Glutamatergic neuron (in vitro differentiated cells): ENCODE measurements at regions not wholly inside any gene's neighbourhood (a gene's known extent, or its start where the extent isn't known, plus 50 kb on each side); places are given as distances from the start of the nearest gene placed in this dataset.
A peak's percentile ranks its signal among the peaks of the same experiment; 100 is the strongest.
"Not testable (repeated sequence)": the region's sequence is repeated elsewhere in the genome, so short reads cannot be mapped to it uniquely, and the experiment has no call there.

Experiments
- DNase-seq: peaks from one replicate; pipeline ENCODE4 v3.0.0; 2022
- H3K27ac Mint-ChIP-seq: one replicate; pipeline ENCODE4 v1.8.0; 2020; ENCODE audit warnings: mild to moderate bottlenecking, mixed read lengths, inconsistent platforms; ENCODE audit not compliant: unreplicated experiment
- H3K27me3 Mint-ChIP-seq: one replicate; pipeline ENCODE4 v1.8.0; 2020; ENCODE audit warnings: mild to moderate bottlenecking, moderate library complexity, mixed read lengths, inconsistent platforms; ENCODE audit not compliant: unreplicated experiment
- H3K36me3 Mint-ChIP-seq: one replicate; pipeline ENCODE4 v1.8.0; 2020; ENCODE audit warnings: mild to moderate bottlenecking, mixed read lengths, inconsistent platforms; ENCODE audit not compliant: unreplicated experiment
- H3K4me1 Mint-ChIP-seq: one replicate; pipeline ENCODE4 v1.8.0; 2020; ENCODE audit warnings: mild to moderate bottlenecking, low read depth, mixed read lengths, inconsistent platforms; ENCODE audit not compliant: unreplicated experiment
- H3K4me3 Mint-ChIP-seq: one replicate; pipeline ENCODE4 v1.8.0; 2020; ENCODE audit warnings: mild to moderate bottlenecking, mixed read lengths, inconsistent platforms; ENCODE audit not compliant: unreplicated experiment
- H3K9me3 Mint-ChIP-seq: one replicate; pipeline ENCODE4 v1.8.0; 2020; ENCODE audit warnings: mild to moderate bottlenecking, moderate library complexity, mixed read lengths, inconsistent platforms; ENCODE audit not compliant: unreplicated experiment
- TF ChIP-seq, protein P1 (sequence below): fragments of 200-600 bp; sonication (generic); IDR thresholded peaks from one replicate; pipeline ENCODE4 v1.5.0; 2021; ENCODE audit not compliant: partially characterized antibody, unreplicated experiment

DNA sequence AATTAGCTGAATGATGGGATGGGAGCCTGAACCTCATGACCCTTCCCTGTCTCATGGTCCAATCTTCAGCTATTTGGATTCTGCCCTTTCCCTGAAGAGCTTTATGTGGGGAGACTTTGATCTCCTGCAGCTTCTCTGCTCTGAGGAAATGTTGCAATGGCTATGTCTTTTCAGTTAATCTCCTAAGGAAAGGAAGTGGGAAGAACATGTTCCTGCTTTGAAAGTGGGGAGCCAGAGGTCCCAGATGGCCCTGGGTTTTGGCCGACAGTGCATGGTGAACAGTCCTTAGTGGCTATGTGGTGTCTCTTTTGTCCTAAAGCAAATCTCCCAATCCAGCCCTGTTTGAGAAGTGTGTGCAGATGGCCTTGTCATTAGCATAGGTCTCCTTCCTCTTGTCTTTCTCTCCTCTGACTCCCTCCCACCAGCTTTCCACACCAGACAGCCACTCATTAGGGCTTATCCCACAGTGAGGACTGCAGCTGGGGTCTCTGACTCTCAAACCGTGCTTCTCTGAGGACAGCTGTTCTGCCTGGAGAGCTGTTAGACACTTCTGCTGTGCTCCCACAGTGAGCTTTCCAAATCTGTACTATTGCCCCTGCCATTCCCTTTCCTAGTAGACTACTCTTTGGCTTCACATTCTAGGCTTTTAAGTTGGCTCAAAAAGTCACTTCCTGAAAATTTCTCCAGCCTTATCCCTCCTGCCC, 365.8 kb upstream of the UMPS start:
- peaks cover 14% of the 10 kb centered on the region for H3K27me3 Mint-ChIP-seq
- H3K4me3 Mint-ChIP-seq: peak overlapping the region; percentile 69
- TF ChIP-seq, protein P1, sequence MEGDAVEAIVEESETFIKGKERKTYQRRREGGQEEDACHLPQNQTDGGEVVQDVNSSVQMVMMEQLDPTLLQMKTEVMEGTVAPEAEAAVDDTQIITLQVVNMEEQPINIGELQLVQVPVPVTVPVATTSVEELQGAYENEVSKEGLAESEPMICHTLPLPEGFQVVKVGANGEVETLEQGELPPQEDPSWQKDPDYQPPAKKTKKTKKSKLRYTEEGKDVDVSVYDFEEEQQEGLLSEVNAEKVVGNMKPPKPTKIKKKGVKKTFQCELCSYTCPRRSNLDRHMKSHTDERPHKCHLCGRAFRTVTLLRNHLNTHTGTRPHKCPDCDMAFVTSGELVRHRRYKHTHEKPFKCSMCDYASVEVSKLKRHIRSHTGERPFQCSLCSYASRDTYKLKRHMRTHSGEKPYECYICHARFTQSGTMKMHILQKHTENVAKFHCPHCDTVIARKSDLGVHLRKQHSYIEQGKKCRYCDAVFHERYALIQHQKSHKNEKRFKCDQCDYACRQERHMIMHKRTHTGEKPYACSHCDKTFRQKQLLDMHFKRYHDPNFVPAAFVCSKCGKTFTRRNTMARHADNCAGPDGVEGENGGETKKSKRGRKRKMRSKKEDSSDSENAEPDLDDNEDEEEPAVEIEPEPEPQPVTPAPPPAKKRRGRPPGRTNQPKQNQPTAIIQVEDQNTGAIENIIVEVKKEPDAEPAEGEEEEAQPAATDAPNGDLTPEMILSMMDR: no peak
- peak; percentile 43 for DNase-seq
- H3K36me3 Mint-ChIP-seq: peaks cover 11% of the 10 kb centered on the region
- H3K27ac Mint-ChIP-seq: peak overlapping the region; percentile 95
- H3K4me1 Mint-ChIP-seq: peaks cover 38% of the 10 kb centered on the region
- H3K9me3 Mint-ChIP-seq: peaks cover 30% of the 10 kb centered on the region

- Mint-ChIP-seq H3K36me3 (peaks cover 25% of the 10 kb centered on the region), H3K27me3 (peaks cover 14% of the 10 kb centered on the region), H3K9me3 (peaks cover 26% of the 10 kb centered on the region), H3K4me1 (peaks cover 29% of the 10 kb centered on the region)
- not testable (repeated sequence) for H3K4me3 Mint-ChIP-seq, H3K27ac Mint-ChIP-seq, DNase-seq
Measured at GRCh38 chr3:124366655-124367054, 363.6 kb upstream of the UMPS start.

DNA sequence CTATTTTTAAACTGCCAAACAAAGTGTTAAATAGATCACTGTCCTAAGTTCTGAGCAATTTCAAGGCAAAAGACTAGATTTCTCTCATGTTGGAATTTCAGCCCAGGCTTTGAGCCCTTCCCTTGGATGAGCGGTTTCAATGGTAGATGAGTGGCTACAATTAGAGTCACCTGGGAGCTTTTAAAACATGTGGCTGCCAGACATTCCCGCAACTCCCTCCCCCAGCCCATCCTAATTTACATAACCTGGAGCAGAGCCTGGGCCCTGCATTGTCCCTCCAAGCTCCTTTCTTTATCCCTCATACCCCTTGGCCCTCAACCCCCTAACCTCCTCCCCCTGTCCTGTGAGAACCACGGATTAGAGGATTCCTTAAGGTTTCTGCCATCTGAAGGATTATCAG, 357.5 kb upstream of the UMPS start:
- peaks cover 18% of the 10 kb centered on the region for H3K9me3 Mint-ChIP-seq
- peaks cover 20% of the 10 kb centered on the region for H3K36me3 Mint-ChIP-seq
- peak overlapping the region; percentile 45 for H3K27ac Mint-ChIP-seq
- no peak for DNase-seq
- TF ChIP-seq, protein P1: no peak
- H3K4me1 Mint-ChIP-seq: peaks cover 37% of the 10 kb centered on the region
- peaks cover 9% of the 10 kb centered on the region for H3K27me3 Mint-ChIP-seq
- H3K4me3 Mint-ChIP-seq: no peak overlapping the region

- H3K27ac Mint-ChIP-seq: no peak overlapping the region
- H3K9me3 Mint-ChIP-seq: peaks cover 18% of the 10 kb centered on the region
Measured at GRCh38 chr3:124373524-124373923, 356.7 kb upstream of the UMPS start.

GRCh38 chr3:124374583-124374982, 355.7 kb upstream of the UMPS start:
- no peak overlapping the region for H3K4me3 Mint-ChIP-seq
- H3K27ac Mint-ChIP-seq: no peak overlapping the region
- TF ChIP-seq, protein P1: no peak
- peaks cover 37% of the 10 kb centered on the region for H3K4me1 Mint-ChIP-seq
- H3K27me3 Mint-ChIP-seq: peaks cover 6% of the 10 kb centered on the region
- no peak for DNase-seq
- H3K36me3 Mint-ChIP-seq: peaks cover 13% of the 10 kb centered on the region
- H3K9me3 Mint-ChIP-seq: peaks cover 12% of the 10 kb centered on the region

More at GRCh38 chr3:124373524-124373923, 356.7 kb upstream of the UMPS start:
- Mint-ChIP-seq H3K4me3 (no peak overlapping the region), H3K36me3 (peaks cover 20% of the 10 kb centered on the region), H3K4me1 (peaks cover 37% of the 10 kb centered on the region), H3K27me3 (peaks cover 9% of the 10 kb centered on the region)
- TF ChIP-seq, protein P1: no peak
- no peak for DNase-seq
